K562 (cell line): ENCODE measurements at regions not wholly inside any gene's neighbourhood (a gene's known extent, or its start where the extent isn't known, plus 50 kb on each side); places are given as distances from the start of the nearest gene placed in this dataset.

ENCODE experiments used
- ATAC-seq: fragments of 200-7000 bp; cut with Tn5 transposase; 3 replicates; pipeline ENCODE4 v1.9.1; 2020; ENCODE audit warnings: moderate library complexity
- BruUV-seq: library from RNA; stranded (reverse); fragments of 400-500 nt; replicated peaks from 2 replicates; lab custom pipeline; 2021; lab: Mats Ljungman, UMichigan
- CTCF ChIA-PET: fragments of 300-600 bp; formaldehyde crosslinking; extraction: SDS; loops from one replicate; lab custom pipeline; 2021; ENCODE audit warnings: low intra/inter-chr PET ratio; lab: Yijun Ruan, JAX
- POLR2A ChIA-PET: fragments of 300-600, 350-650 bp; sonication (Branson Sonifier 250); formaldehyde crosslinking; extraction: SDS; loops from one replicate; lab custom pipeline; 2021; ENCODE audit warnings: antibody characterized with exemption, inconsistent platforms; lab: Yijun Ruan, JAX
- DNase-seq, 4 experiments: peaks; one replicate each; pipeline versions ENCODE4 v3.0.0 to v3.0.0-alpha.2; 2011 to 2018; ENCODE audit warnings: low spot score in 3 of 4, mixed read lengths in 3 of 4; ENCODE audit errors: extremely low read depth in 1 of 4
- FAIRE-seq: peaks from 2 replicates; lab custom pipeline; 2011; peaks lifted over from hg19 to GRCh38; lab: Jason Lieb, UNC
- H2AFZ ChIP-seq: 2 replicates; pipeline ENCODE4 v1.6.0; 2011; ENCODE audit warnings: low read depth, low read length, control low read depth, inconsistent platforms
- H3K27ac ChIP-seq: fragments of 200-600 bp; 3 replicates; pipeline ENCODE4 v1.8.0; 2011; ENCODE audit warnings: low read depth, mild to moderate bottlenecking, control low read depth, inconsistent platforms, low read length, moderate library complexity, mixed read lengths; ENCODE audit errors: extremely low read depth
- H3K27me3 ChIP-seq, 2 experiments: fragments of 300-600 bp in 1 of 2; 2 replicates in 1 of 2; 3 replicates in 1 of 2; pipeline versions ENCODE4 v1.6.0 to v1.8.0; 2011; ENCODE audit warnings: inconsistent platforms in 2 of 2, low read length in 2 of 2, mild to moderate bottlenecking in 1 of 2, mixed read lengths in 1 of 2, moderate library complexity in 1 of 2; ENCODE audit not compliant: control insufficient read depth in 2 of 2, insufficient read depth in 2 of 2
- H3K36me3 ChIP-seq: fragments of 300-600 bp; 3 replicates; pipeline ENCODE4 v1.8.0; 2011; ENCODE audit warnings: mild to moderate bottlenecking, low read length, inconsistent platforms; ENCODE audit not compliant: control insufficient read depth, insufficient read depth
- H3K4me1 ChIP-seq, 2 experiments: fragments of 200-600 bp in 1 of 2; replicated peaks in 1 of 2; 2 replicates in 1 of 2; 3 replicates in 1 of 2; pipeline versions ENCODE4 v1.5.1 to v1.8.0; 2011; ENCODE audit warnings: inconsistent platforms in 2 of 2, low read length in 2 of 2, mild to moderate bottlenecking in 1 of 2, mixed read lengths in 1 of 2, moderate library complexity in 1 of 2; ENCODE audit not compliant: control insufficient read depth in 2 of 2, insufficient read depth in 2 of 2
- H3K4me2 ChIP-seq: 2 replicates; pipeline ENCODE4 v1.6.1; 2011; ENCODE audit warnings: low read length, control low read depth, inconsistent platforms, mixed read lengths; ENCODE audit not compliant: insufficient read depth
- H3K4me3 ChIP-seq: fragments of 200-600 bp; sonication (generic), shearing (Covaris generic); 2 replicates; pipeline ENCODE4 v1.5.1; 2016; ENCODE audit warnings: control low read depth, inconsistent platforms
- H3K79me2 ChIP-seq: fragments of 200-600 bp; 3 replicates; pipeline ENCODE4 v1.8.0; 2011; ENCODE audit warnings: low read length, inconsistent platforms; ENCODE audit not compliant: control insufficient read depth, insufficient read depth
- H3K9ac ChIP-seq, 2 experiments: 2 replicates each; pipeline versions ENCODE4 v1.6.0 to v1.6.1; 2011; ENCODE audit warnings: low read depth in 2 of 2, low read length in 2 of 2, control low read depth in 1 of 2, inconsistent platforms in 1 of 2, mild to moderate bottlenecking in 1 of 2, mixed read lengths in 1 of 2; ENCODE audit not compliant: insufficient read depth in 1 of 2
- H3K9me1 ChIP-seq: one replicate; pipeline ENCODE4 v1.6.0; 2011; ENCODE audit warnings: inconsistent platforms, mild to moderate bottlenecking, low read length, moderate library complexity; ENCODE audit not compliant: control insufficient read depth, insufficient read depth
- H3K9me3 ChIP-seq: replicated peaks from 2 replicates; pipeline ENCODE4 v1.5.1; 2011; ENCODE audit warnings: low read depth, low read length, inconsistent platforms; ENCODE audit not compliant: control insufficient read depth, insufficient read depth
- H4K20me1 ChIP-seq: replicated peaks from 2 replicates; pipeline ENCODE4 v1.6.1; 2011; ENCODE audit warnings: low read length, inconsistent platforms, mixed read lengths; ENCODE audit not compliant: control insufficient read depth, insufficient read depth
- EZH2 ChIP-seq: IDR thresholded peaks from 2 replicates; pipeline ENCODE4 v1.6.1; 2012; ENCODE audit warnings: low read depth, mild to moderate bottlenecking, inconsistent platforms, low read length, borderline replicate concordance
- KLF16 ChIP-seq: IDR thresholded peaks from 2 replicates; pipeline ENCODE4 v1.6.1; 2016; ENCODE audit warnings: antibody characterized with exemption
- MAFF ChIP-seq: IDR thresholded peaks from 2 replicates; pipeline ENCODE4 v1.6.1; 2012; ENCODE audit warnings: low read length, improper control_type of control experiment
- MTA1 ChIP-seq: fragments of 450-650 bp; IDR thresholded peaks from 2 replicates; pipeline ENCODE4 v1.6.1; 2017; ENCODE audit warnings: borderline replicate concordance
- PHTF2 ChIP-seq: fragments of 250-450 bp; sonication (Bioruptor Pico); IDR thresholded peaks from 2 replicates; pipeline ENCODE4 v1.5.0; 2021; ENCODE audit warnings: mild to moderate bottlenecking
- SREBF2 ChIP-seq: sonication (generic); formaldehyde crosslinking; IDR thresholded peaks from 2 replicates; pipeline ENCODE4 v1.4.0; 2020; ENCODE audit warnings: mild to moderate bottlenecking, missing genetic modification reagents
- SRSF7 ChIP-seq: fragments of 200-400 bp; formaldehyde crosslinking; optimal IDR thresholded peaks from 2 replicates; pipeline ENCODE3; 2017; ENCODE audit warnings: mild to moderate bottlenecking, low read depth, low read length
- USF1 ChIP-seq: sonication (generic); formaldehyde crosslinking; IDR thresholded peaks from 2 replicates; pipeline ENCODE4 v1.9.0; 2022; ENCODE audit warnings: mild to moderate bottlenecking, missing genetic modification reagents
- XRCC3 ChIP-seq: fragments of 450-650 bp; IDR thresholded peaks from 2 replicates; pipeline ENCODE4 v1.6.1; 2017; ENCODE audit warnings: mild to moderate bottlenecking, moderate library complexity
- WGBS: fragments of 100-300 bp; shearing (Covaris generic); methylation state at CpG from one replicate; pipeline ENCODE4 v1.1.6; 2016; ENCODE audit warnings: low coverage, mixed read lengths; ENCODE audit not compliant: insufficient coverage; ENCODE audit errors: missing lambda C conversion rate; 5-methylcytosine and 5-hydroxymethylcytosine counted together
- in situ Hi-C: fragments of 300-500 bp; cut with MboI; formaldehyde crosslinking; loops from 4 replicates; pipeline ENCODE4 v1.15.0; 2018; ENCODE audit warnings: inconsistent platforms, mixed read lengths
- intact Hi-C: fragments of 100-400 bp; cut with micrococcal nuclease; formaldehyde crosslinking; loops from 2 replicates; pipeline ENCODE4 v1.14.2; 2022

GRCh38 chr18:38768504-38768903 is 1202.9 kb upstream of the CELF4 start:
- Histone ChIP-seq H4K20me1 (no peaks in the 10 kb centered on the region), H3K4me2 (no peak overlapping the region), H3K27ac (no peak overlapping the region), H3K4me3 (no peak overlapping the region), H3K9ac (no peak overlapping the region), H3K4me1 (no peaks in the 10 kb centered on the region), H3K79me2 (no peaks in the 10 kb centered on the region), H3K9me1 (no peaks in the 10 kb centered on the region), H2AFZ (no peak overlapping the region), H3K36me3 (no peaks in the 10 kb centered on the region), H3K27me3 (no peaks in the 10 kb centered on the region), H3K9me3 (no peaks in the 10 kb centered on the region; the same call in 1 of the 2 replicates)
- DNase-seq, result no peak
- TF ChIP-seq PHTF2 (CRISPR knock-in tag), result no peak
- TF ChIP-seq SREBF2 (CRISPR knock-in tag), result no peak
- TF ChIP-seq MAFF, result 0 out of 2 replicates have a peak, but pooled peaks have one; percentile 11
- no peak for TF ChIP-seq EZH2
- intact Hi-C loops (no loop called here), in situ Hi-C loops (no loop called here)
- CTCF ChIA-PET, result no interaction called here
- 6% methylated on average over 1 of the region's 1 CpG for WGBS
- no TSS peak for BruUV-seq
- FAIRE-seq, result no peak
- POLR2A ChIA-PET, result no interaction called here
- no peak for ATAC-seq

- no peak overlapping the region for H3K9ac ChIP-seq
- no peak for DNase-seq
- no peak overlapping the region for H2AFZ ChIP-seq
- H3K36me3 ChIP-seq, result no peaks in the 10 kb centered on the region
- H3K9me1 ChIP-seq, result no peaks in the 10 kb centered on the region
- H3K4me3 ChIP-seq, result no peak overlapping the region
- FAIRE-seq, result no peak
- intact Hi-C loops, result no loop called here
- no peak for ATAC-seq
- no peaks in the 10 kb centered on the region for H3K27me3 ChIP-seq
- H3K27ac ChIP-seq, result no peak overlapping the region
- H4K20me1 ChIP-seq, result no peaks in the 10 kb centered on the region
- H3K79me2 ChIP-seq, result no peaks in the 10 kb centered on the region
- TF ChIP-seq SRSF7 (no peak), KLF16 (no peak), MTA1 (no peak), USF1 (CRISPR knock-in tag) (no peak), XRCC3 (no peak)
- no peak overlapping the region for H3K4me2 ChIP-seq
- CTCF ChIA-PET, result no interaction called here
- 0% methylated on average over 1 of the region's 1 CpG for WGBS
- no TSS peak for BruUV-seq
- H3K9me3 ChIP-seq, result no peaks in the 10 kb centered on the region
- no peaks in the 10 kb centered on the region for H3K4me1 ChIP-seq
- POLR2A ChIA-PET, result no interaction called here
- in situ Hi-C loops, result no loop called here
Measured at GRCh38 chr18:38759457-38759856, 1193.9 kb upstream of the CELF4 start.
